ENCODE measurements at regions not wholly inside any gene's neighbourhood (a gene's known extent, or its start where the extent isn't known, plus 50 kb on each side); places are given as distances from the start of the nearest gene placed in this dataset.

GRCh38 chr14:97104029-97104428, 306.8 kb downstream of the VRK1 start:
- H3K4me3 ChIP-seq (ENCODE audit: low read depth, low read length): no peak overlapping the region
- no peak for DNase-seq (ENCODE audit: low read depth)
- TF ChIP-seq MAX (IDR thresholded peaks at IDR 0.05; ENCODE audit: low read depth, low read length): no peak
- no peak for TF ChIP-seq POLR2A (IDR thresholded peaks at IDR 0.05; ENCODE audit: extremely low read depth, insufficient read length)
- TF ChIP-seq MYC (IDR thresholded peaks at IDR 0.05; ENCODE audit: low read depth, low read length): no peak
- no peak for TF ChIP-seq CTCF (IDR thresholded peaks at IDR 0.05; ENCODE audit: low read depth, low read length)

GRCh38 chr14:97106166-97106565, 309.0 kb downstream of the VRK1 start:
- TF ChIP-seq MYC (IDR thresholded peaks at IDR 0.05; ENCODE audit: low read depth, low read length): no peak
- TF ChIP-seq CTCF (IDR thresholded peaks at IDR 0.05; ENCODE audit: low read depth, low read length): no peak
- TF ChIP-seq MAX (IDR thresholded peaks at IDR 0.05; ENCODE audit: low read depth, low read length): no peak
- TF ChIP-seq POLR2A (IDR thresholded peaks at IDR 0.05; ENCODE audit: extremely low read depth, insufficient read length): no peak
- H3K4me3 ChIP-seq (ENCODE audit: low read depth, low read length): no peak overlapping the region
- no peak for DNase-seq (ENCODE audit: low read depth)

- DNase-seq (ENCODE audit: low read depth): no peak
- H3K4me3 ChIP-seq (ENCODE audit: low read depth, low read length): no peak overlapping the region
- TF ChIP-seq CTCF (IDR thresholded peaks at IDR 0.05; ENCODE audit: low read depth, low read length) (no peak), MAX (IDR thresholded peaks at IDR 0.05; ENCODE audit: low read depth, low read length) (no peak), MYC (IDR thresholded peaks at IDR 0.05; ENCODE audit: low read depth, low read length) (no peak), POLR2A (IDR thresholded peaks at IDR 0.05; ENCODE audit: extremely low read depth, insufficient read length) (no peak)
These were observed 309.4 kb downstream of the VRK1 start for GRCh38 chr14:97106609-97107008.

GRCh38 chr14:97107080-97107479, 309.9 kb downstream of the VRK1 start:
- no peak overlapping the region for H3K4me3 ChIP-seq (ENCODE audit: low read depth, low read length)
- TF ChIP-seq POLR2A (IDR thresholded peaks at IDR 0.05; ENCODE audit: extremely low read depth, insufficient read length) (no peak), MYC (IDR thresholded peaks at IDR 0.05; ENCODE audit: low read depth, low read length) (no peak), CTCF (IDR thresholded peaks at IDR 0.05; ENCODE audit: low read depth, low read length) (no peak), MAX (IDR thresholded peaks at IDR 0.05; ENCODE audit: low read depth, low read length) (no peak)
- DNase-seq (ENCODE audit: low read depth): no peak

- no peak overlapping the region for H3K4me3 ChIP-seq (ENCODE audit: low read depth, low read length)
- TF ChIP-seq MYC (IDR thresholded peaks at IDR 0.05; ENCODE audit: low read depth, low read length) (no peak), CTCF (IDR thresholded peaks at IDR 0.05; ENCODE audit: low read depth, low read length) (no peak), POLR2A (IDR thresholded peaks at IDR 0.05; ENCODE audit: extremely low read depth, insufficient read length) (no peak), MAX (IDR thresholded peaks at IDR 0.05; ENCODE audit: low read depth, low read length) (no peak)
- DNase-seq (ENCODE audit: low read depth): no peak
These were observed 310.6 kb downstream of the VRK1 start for GRCh38 chr14:97107760-97108159.

GRCh38 chr14:97109234-97109633, 312.1 kb downstream of the VRK1 start:
- TF ChIP-seq MYC (IDR thresholded peaks at IDR 0.05; ENCODE audit: low read depth, low read length) (no peak), POLR2A (IDR thresholded peaks at IDR 0.05; ENCODE audit: extremely low read depth, insufficient read length) (no peak), CTCF (IDR thresholded peaks at IDR 0.05; ENCODE audit: low read depth, low read length) (no peak), MAX (IDR thresholded peaks at IDR 0.05; ENCODE audit: low read depth, low read length) (no peak)
- no peak overlapping the region for H3K4me3 ChIP-seq (ENCODE audit: low read depth, low read length)
- no peak for DNase-seq (ENCODE audit: low read depth)

All from NB4 (cell line).